ENCODE measurements at regions not wholly inside any gene's neighbourhood (a gene's known extent, or its start where the extent isn't known, plus 50 kb on each side); places are given as distances from the start of the nearest gene placed in this dataset.

DNA sequence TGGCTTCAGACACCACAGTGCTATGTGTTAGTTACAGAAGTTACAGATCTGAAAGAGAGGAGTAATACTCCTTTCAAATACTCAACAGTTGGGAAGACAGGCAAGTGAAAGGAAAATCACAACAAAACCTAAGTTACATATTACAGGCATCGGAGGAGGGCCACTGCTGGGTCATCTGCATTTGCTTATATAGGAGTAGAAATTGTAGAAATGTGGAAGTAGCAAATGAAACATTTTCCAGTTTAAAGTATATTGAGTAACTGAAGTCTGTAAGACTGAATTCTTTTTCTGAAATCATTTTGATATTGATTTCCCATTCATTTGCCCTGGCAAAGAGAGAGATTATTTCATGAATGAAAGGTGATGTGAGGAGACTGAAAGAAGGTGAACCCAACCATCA, 201.7 kb downstream of the SPRY1 start:
- no peak overlapping the region for H3K4me3 ChIP-seq (ENCODE audit: low read depth, low read length)
- TF ChIP-seq, protein P1, sequence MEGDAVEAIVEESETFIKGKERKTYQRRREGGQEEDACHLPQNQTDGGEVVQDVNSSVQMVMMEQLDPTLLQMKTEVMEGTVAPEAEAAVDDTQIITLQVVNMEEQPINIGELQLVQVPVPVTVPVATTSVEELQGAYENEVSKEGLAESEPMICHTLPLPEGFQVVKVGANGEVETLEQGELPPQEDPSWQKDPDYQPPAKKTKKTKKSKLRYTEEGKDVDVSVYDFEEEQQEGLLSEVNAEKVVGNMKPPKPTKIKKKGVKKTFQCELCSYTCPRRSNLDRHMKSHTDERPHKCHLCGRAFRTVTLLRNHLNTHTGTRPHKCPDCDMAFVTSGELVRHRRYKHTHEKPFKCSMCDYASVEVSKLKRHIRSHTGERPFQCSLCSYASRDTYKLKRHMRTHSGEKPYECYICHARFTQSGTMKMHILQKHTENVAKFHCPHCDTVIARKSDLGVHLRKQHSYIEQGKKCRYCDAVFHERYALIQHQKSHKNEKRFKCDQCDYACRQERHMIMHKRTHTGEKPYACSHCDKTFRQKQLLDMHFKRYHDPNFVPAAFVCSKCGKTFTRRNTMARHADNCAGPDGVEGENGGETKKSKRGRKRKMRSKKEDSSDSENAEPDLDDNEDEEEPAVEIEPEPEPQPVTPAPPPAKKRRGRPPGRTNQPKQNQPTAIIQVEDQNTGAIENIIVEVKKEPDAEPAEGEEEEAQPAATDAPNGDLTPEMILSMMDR (IDR thresholded peaks at IDR 0.05; ENCODE audit: low read depth, low read length), result no peak
- H3K9me3 ChIP-seq (ENCODE audit: severe bottlenecking), result no peaks in the 10 kb centered on the region
- H3K36me3 ChIP-seq, result no peaks in the 10 kb centered on the region
- no peak overlapping the region for H3K27ac ChIP-seq
- no peaks in the 10 kb centered on the region for H3K27me3 ChIP-seq (ENCODE audit: insufficient read depth, low read depth, severe bottlenecking)
- DNase-seq, result no peak

DNA sequence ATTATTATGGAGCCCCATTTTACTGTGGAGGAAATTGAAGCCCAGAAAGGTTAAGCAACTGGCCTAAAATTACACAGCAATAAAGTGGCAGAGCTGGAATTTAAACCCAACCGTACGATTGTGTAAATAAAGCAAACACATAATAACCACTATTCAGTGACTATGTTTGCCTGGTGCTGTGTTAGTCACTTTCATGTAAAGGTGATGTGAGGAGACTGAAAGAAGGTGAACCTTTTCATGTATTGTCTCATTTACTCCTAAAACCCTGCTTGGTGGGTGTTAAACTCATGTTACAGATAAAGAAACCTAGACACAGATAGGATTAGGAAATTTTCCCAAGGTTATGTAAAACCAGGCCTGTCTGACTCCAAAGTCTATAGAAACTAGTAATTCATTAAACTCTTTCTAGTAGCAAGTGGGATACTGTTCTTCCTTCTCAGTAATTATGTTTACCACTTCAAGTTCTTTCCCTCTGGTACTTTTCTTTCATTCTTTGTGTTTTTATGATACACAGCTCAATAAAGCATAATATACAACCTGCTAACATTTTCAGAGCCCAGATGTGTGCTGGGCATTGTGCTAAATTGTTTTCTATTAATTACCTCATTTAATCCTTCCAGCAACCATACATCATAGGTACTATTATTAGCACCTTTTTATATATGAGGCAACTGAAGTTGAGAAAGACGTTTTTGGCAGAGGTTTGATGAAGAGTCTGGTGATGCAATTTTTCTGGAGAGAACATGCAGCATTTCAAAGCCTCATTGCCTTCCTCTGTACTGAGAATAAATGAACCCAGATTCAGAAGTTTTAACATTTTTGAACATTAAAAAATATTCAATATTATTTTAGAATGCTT, 202.7 kb downstream of the SPRY1 start:
- no peak for DNase-seq
- TF ChIP-seq, protein P1 (IDR thresholded peaks at IDR 0.05; ENCODE audit: low read depth, low read length), result no peak
- H3K4me3 ChIP-seq (ENCODE audit: low read depth, low read length), result no peak overlapping the region
- H3K9me3 ChIP-seq (ENCODE audit: severe bottlenecking), result no peaks in the 10 kb centered on the region
- H3K27me3 ChIP-seq (ENCODE audit: insufficient read depth, low read depth, severe bottlenecking), result no peaks in the 10 kb centered on the region
- no peaks in the 10 kb centered on the region for H3K36me3 ChIP-seq
- no peak overlapping the region for H3K27ac ChIP-seq

DNA sequence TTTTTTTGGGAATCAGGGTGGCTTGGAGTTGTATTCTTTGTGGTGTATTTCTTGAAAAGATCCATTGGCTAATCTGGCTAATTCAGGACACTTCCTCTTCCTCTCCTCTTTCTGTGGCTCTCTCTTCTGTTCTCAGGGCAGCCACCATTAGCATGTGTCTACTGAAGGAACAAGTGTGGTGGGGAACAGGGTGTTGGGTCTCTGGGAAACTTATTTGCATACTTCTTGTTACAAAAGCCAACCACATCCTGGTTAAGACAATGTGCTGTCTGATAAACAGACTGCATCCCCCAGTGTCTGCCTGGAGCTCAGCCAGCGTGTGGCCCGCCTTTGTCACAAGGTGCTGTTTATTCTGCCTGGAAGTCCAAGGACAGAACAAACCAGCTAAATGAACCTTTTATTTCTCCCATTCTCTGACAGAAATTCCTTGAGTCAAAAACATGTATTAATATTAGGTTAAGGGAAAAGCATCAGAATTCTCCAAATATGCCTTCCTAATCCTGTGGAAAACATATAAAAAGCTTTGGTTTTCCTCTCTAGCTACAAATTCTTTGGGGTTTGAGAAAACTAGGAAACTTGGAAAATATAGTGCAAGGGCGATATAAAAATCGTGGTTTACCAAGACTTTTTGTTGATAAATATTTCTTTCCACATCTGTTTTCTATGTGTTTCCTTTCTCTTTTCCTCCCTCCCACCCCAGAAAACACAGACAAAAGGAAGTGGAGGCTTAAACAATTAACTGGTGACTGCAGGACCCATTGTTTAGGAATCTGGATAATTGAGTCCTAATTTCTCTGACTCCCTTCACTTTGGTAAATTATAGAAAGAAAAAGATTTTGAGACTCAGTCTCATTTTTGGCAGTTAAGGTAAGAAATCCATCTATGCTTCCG, 203.6 kb downstream of the SPRY1 start:
- no peaks in the 10 kb centered on the region for H3K27me3 ChIP-seq (ENCODE audit: insufficient read depth, low read depth, severe bottlenecking)
- no peak overlapping the region for H3K27ac ChIP-seq
- DNase-seq, result no peak
- H3K4me3 ChIP-seq (ENCODE audit: low read depth, low read length), result no peak overlapping the region
- no peaks in the 10 kb centered on the region for H3K36me3 ChIP-seq
- TF ChIP-seq, protein P1 (IDR thresholded peaks at IDR 0.05; ENCODE audit: low read depth, low read length), result no peak
- H3K9me3 ChIP-seq (ENCODE audit: severe bottlenecking), result no peaks in the 10 kb centered on the region

DNA sequence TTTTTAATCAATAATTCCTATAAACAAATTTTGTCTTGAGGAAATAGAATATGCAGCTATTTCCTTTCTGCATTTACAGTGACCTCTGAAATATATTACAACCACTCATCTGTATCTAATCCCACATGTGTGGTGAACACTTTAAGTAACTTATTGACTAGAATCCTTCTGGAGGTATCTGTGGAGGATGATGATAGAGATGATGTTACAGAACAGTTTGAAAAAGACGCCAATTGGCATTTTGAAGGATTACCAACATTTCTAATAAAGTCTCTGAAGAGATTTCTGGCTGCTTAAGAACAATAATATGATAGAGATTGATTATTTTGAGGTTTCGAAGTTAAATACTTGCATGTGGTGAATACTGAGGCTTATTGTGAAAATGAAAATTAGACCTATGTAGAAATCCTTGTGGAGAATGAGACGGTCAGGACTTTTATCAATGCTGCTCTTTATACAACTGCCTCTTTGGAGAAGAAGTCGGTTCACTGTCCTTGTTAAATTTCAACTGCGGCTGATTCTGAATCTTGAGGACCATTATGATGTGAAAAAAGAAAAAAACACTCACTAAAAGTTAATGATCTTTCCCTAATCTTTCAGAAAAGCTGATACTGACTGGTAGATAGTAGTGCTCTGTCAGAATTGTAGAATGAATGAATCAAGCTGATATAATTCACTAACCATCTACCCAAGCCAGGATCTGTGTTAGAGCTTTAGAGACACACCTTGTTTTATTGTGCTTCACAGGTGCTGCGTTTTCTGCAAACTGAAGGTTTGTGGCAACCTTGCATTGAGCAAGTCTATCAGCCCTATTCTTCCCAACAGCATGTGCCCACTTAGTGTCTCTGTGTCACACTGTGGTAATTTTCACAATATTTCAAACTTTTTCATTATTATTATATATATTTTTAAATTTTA, 204.7 kb downstream of the SPRY1 start:
- no peak for DNase-seq
- TF ChIP-seq, protein P1 (IDR thresholded peaks at IDR 0.05; ENCODE audit: low read depth, low read length), result no peak
- no peaks in the 10 kb centered on the region for H3K27me3 ChIP-seq (ENCODE audit: insufficient read depth, low read depth, severe bottlenecking)

DNA sequence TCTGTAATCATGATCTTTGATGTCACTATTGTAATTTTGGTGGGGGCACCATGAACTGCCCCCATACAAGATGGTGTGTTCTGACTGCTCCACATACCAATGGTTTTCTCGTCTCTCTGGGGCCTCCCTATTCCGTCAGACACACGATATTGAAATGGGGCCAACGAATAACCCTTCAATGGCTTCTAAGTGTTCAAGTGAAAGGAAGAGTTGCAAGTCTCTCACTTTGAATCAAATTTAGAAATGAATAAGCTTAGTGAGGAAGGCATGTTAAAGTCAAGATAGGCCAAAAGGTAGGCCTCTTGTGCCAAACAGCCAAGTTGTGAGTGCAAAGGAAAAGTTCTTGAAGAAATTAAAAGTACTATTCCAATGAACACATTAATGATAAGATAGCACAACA, 205.4 kb downstream of the SPRY1 start:
- TF ChIP-seq, protein P1 (IDR thresholded peaks at IDR 0.05; ENCODE audit: low read depth, low read length), result no peak
- Histone ChIP-seq H3K27me3 (ENCODE audit: insufficient read depth, low read depth, severe bottlenecking) (no peaks in the 10 kb centered on the region), H3K4me3 (ENCODE audit: low read depth, low read length) (no peak overlapping the region), H3K9me3 (ENCODE audit: severe bottlenecking) (no peaks in the 10 kb centered on the region), H3K36me3 (no peaks in the 10 kb centered on the region), H3K27ac (no peak overlapping the region)
- DNase-seq, result no peak

More for the DNA sequence above, 204.7 kb downstream of the SPRY1 start:
- H3K27ac ChIP-seq, result no peak overlapping the region
- no peaks in the 10 kb centered on the region for H3K36me3 ChIP-seq
- H3K9me3 ChIP-seq (ENCODE audit: severe bottlenecking), result no peaks in the 10 kb centered on the region
- H3K4me3 ChIP-seq (ENCODE audit: low read depth, low read length), result no peak overlapping the region
